Large intestine (tissue), 3 donors: ENCODE measurements at regions not wholly inside any gene's neighbourhood (a gene's known extent, or its start where the extent isn't known, plus 50 kb on each side); places are given as distances from the start of the nearest gene placed in this dataset.
A peak's percentile ranks its signal among the peaks of the same experiment; 100 is the strongest.

Experiments
- DNase-seq, 2 donors: peaks; one replicate each; pipeline versions ENCODE4 v3.0.0 to v3.0.0-alpha.2; 2013
- H3K27ac ChIP-seq: one replicate; pipeline ENCODE4 v1.5.1; 2013; ENCODE audit warnings: low read length
- H3K27me3 ChIP-seq: 2 replicates; pipeline ENCODE4 v1.6.1; 2013; ENCODE audit warnings: low read length; ENCODE audit not compliant: control insufficient read depth, insufficient read depth
- H3K36me3 ChIP-seq: 2 replicates; pipeline ENCODE4 v1.6.1; 2013; ENCODE audit warnings: low read length; ENCODE audit not compliant: control insufficient read depth, insufficient read depth
- H3K4me1 ChIP-seq: one replicate; pipeline ENCODE4 v1.6.1; 2013; ENCODE audit warnings: low read length; ENCODE audit not compliant: control insufficient read depth, insufficient read depth
- H3K4me3 ChIP-seq: one replicate; pipeline ENCODE4 v1.5.1; 2013; ENCODE audit warnings: low read length
- H3K9me3 ChIP-seq: one replicate; pipeline ENCODE4 v1.6.1; 2013; ENCODE audit warnings: mild to moderate bottlenecking, low read depth, low read length, moderate library complexity; ENCODE audit not compliant: control insufficient read depth
- WGBS: methylation state at CpG from one replicate; pipeline ENCODE4 v1.1.5; 2013; ENCODE audit warnings: low lambda C conversion rate; ENCODE audit not compliant: insufficient coverage; 5-methylcytosine and 5-hydroxymethylcytosine counted together

DNA sequence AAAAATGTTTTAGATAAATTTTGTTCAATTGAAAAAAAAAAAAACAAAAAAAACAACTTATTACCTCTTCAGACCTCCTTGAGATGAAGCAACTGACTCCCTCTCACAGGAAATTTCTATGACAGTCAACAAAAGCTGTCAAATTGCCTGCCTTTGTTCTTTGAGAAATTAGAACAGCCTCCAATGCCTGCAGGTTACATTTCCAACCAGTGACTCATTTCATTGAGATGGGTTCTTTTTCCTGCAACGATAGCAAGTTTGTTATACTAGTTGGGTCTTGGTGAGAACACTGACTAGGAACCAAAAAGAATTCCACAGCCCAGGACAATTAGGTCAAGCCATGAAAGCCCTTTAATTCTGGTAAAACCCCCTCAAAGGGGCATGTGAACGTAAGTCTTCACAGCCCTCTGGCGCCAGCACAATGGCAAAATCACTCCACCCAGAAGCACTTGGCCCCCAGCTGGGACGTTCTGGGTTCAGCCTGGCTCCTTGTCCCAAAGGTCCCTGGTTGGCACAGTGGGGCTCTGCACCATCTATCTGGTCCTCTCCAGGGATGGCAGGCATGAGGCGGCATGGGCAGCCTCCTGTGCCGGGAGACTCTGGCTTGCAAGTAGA is 87.0 kb downstream of the SPP2 start:
- DNase-seq, result no peak
- H3K4me3 ChIP-seq, result no peak overlapping the region
- H3K4me1 ChIP-seq, result peaks cover 6% of the 10 kb centered on the region
- H3K36me3 ChIP-seq, result no peaks in the 10 kb centered on the region
- no CpG with 5 or more reads among the region's 6 CpGs for WGBS
- no peaks in the 10 kb centered on the region for H3K27me3 ChIP-seq
- no peak overlapping the region for H3K27ac ChIP-seq
- H3K9me3 ChIP-seq, result no peaks in the 10 kb centered on the region

DNA sequence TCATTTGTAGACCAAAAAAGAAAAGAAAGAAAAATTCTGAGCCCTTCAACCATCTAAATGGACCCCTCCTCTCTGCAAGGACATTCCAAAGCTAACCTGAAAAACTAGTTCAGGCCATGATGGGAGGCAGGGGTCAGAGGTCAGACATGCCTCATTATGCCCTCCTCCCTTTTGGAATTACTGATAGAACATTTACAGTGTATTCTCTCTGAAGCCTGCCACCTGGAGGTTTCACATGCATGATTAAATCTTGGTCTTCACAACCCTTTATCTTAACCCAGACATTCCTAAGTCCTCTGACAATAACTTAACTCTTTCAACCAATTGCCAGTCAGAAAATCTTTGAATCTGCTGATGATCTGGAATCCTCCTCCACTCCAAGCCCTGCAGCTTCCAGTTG is 86.0 kb downstream of the SPP2 start:
- Histone ChIP-seq H3K4me1 (peaks cover 6% of the 10 kb centered on the region), H3K27me3 (no peaks in the 10 kb centered on the region), H3K36me3 (no peaks in the 10 kb centered on the region), H3K9me3 (no peaks in the 10 kb centered on the region), H3K27ac (no peak overlapping the region), H3K4me3 (no peak overlapping the region)
- DNase-seq, result peak in 1 of 2 donors; percentile 26

DNA sequence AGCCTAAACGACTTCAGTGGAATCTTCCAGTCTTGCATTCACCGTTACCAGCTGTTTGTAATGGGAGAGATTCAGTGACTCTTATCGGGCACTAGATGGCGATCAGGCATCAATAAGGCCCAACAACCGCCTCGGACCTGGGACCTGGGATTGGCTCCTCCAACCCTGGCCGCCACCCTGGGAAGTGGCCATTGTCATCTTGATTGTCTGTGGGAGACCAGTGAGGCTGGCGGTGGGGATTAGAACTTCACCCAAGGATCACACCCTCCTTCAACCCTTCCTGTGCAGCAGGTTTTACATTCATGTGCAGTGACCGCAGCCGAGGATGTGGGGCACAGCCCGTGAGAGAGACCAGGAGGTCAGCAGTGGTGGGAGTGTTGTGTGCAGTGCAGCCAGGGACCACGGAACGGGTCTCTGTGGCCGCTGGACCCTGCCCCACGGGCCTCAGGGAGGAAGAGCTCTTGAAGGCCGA is 85.3 kb downstream of the SPP2 start:
- DNase-seq, result peak; percentile 53 to 54
- peaks cover 6% of the 10 kb centered on the region for H3K4me1 ChIP-seq
- H3K27ac ChIP-seq, result no peak overlapping the region
- WGBS, result no CpG with 5 or more reads among the region's 16 CpGs
- no peaks in the 10 kb centered on the region for H3K9me3 ChIP-seq
- H3K27me3 ChIP-seq, result no peaks in the 10 kb centered on the region
- no peak overlapping the region for H3K4me3 ChIP-seq
- H3K36me3 ChIP-seq, result no peaks in the 10 kb centered on the region

DNA sequence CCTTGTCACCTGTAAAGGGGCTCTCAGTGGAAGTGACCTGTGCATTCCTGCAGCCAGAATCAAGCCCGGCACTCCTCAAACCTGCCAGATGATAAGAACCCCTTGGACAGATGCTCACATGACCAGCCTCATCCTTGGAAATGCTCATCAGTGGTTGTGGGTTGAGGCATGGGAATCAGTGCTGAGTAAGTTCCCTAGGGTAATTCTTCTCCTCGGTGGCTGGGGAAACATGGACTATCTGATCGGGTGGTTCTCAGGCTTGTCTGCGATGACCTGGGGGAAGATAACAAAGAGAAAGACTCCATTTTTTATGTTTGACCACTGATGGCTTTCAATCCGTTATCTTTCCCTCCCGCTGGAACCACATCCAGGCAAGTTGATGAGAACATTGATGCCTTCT is 84.0 kb downstream of the SPP2 start:
- H3K9me3 ChIP-seq, result no peaks in the 10 kb centered on the region
- no peaks in the 10 kb centered on the region for H3K27me3 ChIP-seq
- H3K4me3 ChIP-seq, result no peak overlapping the region
- H3K36me3 ChIP-seq, result no peaks in the 10 kb centered on the region
- no CpG with 5 or more reads among the region's 6 CpGs for WGBS
- no peak overlapping the region for H3K27ac ChIP-seq
- H3K4me1 ChIP-seq, result peaks cover 6% of the 10 kb centered on the region
- DNase-seq, result no peak

DNA sequence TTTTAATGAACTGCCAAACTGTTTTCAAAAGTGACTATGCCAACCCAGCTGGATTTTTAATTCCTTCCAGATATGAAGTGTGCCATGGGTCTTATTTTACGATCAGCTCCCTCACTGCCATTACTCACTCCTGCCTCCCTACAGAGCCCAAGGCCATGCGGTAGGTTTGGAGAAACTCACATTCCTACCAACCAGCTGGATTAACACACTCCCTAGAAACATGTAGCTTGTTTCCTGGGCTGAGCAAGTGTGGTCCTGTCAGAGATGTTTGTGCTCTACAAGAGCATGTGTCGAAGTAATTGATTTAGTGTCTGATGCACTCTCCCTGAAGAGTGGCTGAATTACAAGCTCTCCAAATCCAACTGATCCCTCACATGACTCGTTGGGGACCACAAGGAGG is 82.5 kb downstream of the SPP2 start:
- Histone ChIP-seq H3K27ac (no peak overlapping the region), H3K4me3 (no peak overlapping the region), H3K4me1 (peaks cover 6% of the 10 kb centered on the region), H3K36me3 (no peaks in the 10 kb centered on the region), H3K9me3 (no peaks in the 10 kb centered on the region), H3K27me3 (no peaks in the 10 kb centered on the region)
- 20% methylated on average over 1 of the region's 4 CpGs for WGBS
- DNase-seq, result no peak

DNA sequence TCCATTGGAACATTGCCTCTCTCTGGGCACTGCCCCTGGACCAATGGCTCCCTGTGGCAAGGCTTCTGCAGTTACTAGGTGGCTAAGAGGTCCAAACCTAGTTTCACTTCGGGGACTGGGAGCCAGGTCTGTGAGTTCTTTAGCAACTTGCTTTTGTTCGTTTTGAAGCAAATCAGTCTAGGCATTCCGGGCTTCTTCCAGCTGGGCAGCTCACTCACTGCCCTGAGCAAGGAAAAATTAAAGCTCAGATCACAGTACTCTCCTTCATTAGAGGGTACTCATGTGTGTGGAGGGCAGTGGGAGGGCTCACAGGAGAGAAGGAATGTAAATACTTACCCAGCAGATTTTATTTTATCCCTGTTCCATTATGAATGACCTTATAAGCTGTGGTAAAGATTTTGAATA is 80.3 kb downstream of the SPP2 start:
- Histone ChIP-seq H3K27ac (no peak overlapping the region), H3K9me3 (no peaks in the 10 kb centered on the region), H3K36me3 (no peaks in the 10 kb centered on the region), H3K27me3 (no peaks in the 10 kb centered on the region), H3K4me3 (no peak overlapping the region), H3K4me1 (peaks cover under 1% of the 10 kb centered on the region)
- DNase-seq, result no peak
- whole genome bisulfite sequencing, result no CpG with 5 or more reads among the region's 3 CpGs

DNA sequence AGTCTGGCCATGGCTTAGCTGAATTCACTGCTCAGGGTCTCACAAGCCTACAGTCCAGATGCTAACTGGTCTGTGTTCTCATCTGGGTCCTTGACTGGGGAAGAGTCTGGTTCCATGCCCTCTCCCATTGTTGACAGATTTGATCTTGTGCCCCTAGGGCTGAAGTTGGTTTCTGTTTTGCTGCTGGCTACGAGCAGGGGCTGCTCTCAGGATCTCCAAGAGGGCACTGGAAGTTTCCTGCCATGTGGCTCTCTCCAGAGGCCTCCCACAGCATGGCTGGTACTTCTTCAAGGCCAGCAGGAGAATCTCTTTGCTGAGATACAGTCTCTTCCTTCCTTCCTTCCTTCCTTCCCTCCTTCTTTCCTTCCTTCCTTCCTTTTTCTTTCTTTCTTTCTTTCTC is 78.1 kb downstream of the SPP2 start:
- Histone ChIP-seq H3K4me3 (no peak overlapping the region), H3K27ac (no peak overlapping the region), H3K4me1 (no peaks in the 10 kb centered on the region), H3K9me3 (no peaks in the 10 kb centered on the region), H3K27me3 (peaks cover 4% of the 10 kb centered on the region), H3K36me3 (no peaks in the 10 kb centered on the region)
- no CpG with 5 or more reads among the region's 1 CpG for WGBS
- no peak for DNase-seq
